Suprapubic skin (tissue), 4 donors: ENCODE measurements at regions not wholly inside any gene's neighbourhood (a gene's known extent, or its start where the extent isn't known, plus 50 kb on each side); places are given as distances from the start of the nearest gene placed in this dataset.

Experiments
- POLR2A ChIP-seq, 2 donors: fragments of 450-650 bp; IDR thresholded peaks; one replicate each; pipeline ENCODE4 v1.6.1; 2017; ENCODE audit warnings: antibody characterized with exemption in 2 of 2, mild to moderate bottlenecking in 2 of 2, moderate library complexity in 2 of 2
- POLR2AphosphoS5 ChIP-seq, 3 donors: sonication (generic); formaldehyde crosslinking; IDR thresholded peaks; one replicate each; pipeline ENCODE4 v1.6.1; 2017; ENCODE audit warnings: antibody characterized with exemption in 3 of 3
- TF ChIP-seq, protein P1 (sequence below), 2 donors: fragments of 200-600 bp in 1 of 2; fragments of 450-650 bp in 1 of 2; sonication (generic) in 1 of 2; IDR thresholded peaks; one replicate each; pipeline ENCODE4 v1.5.1; 2016 to 2019; ENCODE audit warnings: antibody characterized with exemption in 2 of 2, mild to moderate bottlenecking in 1 of 2, moderate library complexity in 1 of 2

DNA sequence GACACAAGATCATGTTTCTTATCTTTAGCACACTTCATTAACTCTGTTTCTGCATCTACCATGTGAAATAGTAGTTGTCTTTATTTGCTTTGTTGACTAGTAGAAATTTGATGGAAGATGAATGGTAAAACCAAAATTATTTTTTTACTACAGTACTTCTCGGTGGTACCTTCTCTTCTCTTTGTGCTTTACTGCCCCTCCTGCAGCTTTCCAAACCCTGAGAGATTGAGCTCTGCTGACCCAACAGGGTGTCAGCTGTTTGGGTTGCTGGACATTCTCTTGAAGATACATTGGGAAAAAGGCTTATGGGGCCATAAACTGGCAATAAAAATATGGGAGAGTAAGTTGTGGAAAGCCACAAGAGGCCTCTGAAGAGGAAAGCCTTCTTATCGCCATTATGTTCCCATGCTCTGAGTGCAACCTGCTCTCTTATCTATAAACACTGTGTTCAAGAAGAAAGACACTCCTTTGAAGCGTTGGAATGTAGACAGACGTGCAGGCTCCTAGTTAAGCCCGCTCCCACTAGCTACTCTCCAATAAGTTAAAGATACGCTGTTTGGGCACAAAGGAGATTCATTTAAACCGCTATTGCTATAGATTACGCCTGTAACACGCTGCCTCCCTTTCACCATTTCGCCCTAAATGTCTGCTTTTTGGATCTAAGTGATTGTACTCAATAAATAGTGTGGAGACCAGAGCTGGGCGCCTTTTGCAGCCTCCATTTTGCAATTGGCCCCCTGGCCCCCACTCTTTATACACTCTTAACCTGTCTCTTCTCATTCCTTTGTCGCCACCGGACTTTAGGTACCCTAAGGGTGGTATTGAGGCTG, 60.1 kb upstream of the PRSS16 start:
- TF ChIP-seq, protein P1, sequence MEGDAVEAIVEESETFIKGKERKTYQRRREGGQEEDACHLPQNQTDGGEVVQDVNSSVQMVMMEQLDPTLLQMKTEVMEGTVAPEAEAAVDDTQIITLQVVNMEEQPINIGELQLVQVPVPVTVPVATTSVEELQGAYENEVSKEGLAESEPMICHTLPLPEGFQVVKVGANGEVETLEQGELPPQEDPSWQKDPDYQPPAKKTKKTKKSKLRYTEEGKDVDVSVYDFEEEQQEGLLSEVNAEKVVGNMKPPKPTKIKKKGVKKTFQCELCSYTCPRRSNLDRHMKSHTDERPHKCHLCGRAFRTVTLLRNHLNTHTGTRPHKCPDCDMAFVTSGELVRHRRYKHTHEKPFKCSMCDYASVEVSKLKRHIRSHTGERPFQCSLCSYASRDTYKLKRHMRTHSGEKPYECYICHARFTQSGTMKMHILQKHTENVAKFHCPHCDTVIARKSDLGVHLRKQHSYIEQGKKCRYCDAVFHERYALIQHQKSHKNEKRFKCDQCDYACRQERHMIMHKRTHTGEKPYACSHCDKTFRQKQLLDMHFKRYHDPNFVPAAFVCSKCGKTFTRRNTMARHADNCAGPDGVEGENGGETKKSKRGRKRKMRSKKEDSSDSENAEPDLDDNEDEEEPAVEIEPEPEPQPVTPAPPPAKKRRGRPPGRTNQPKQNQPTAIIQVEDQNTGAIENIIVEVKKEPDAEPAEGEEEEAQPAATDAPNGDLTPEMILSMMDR (IDR thresholded peaks at IDR 0.05) = no peak
- TF ChIP-seq POLR2AphosphoS5 (IDR thresholded peaks at IDR 0.05) (no peak), POLR2A (IDR thresholded peaks at IDR 0.05) (no peak)
